SK-N-SH (cell line): ENCODE measurements at regions not wholly inside any gene's neighbourhood (a gene's known extent, or its start where the extent isn't known, plus 50 kb on each side); places are given as distances from the start of the nearest gene placed in this dataset.

Experiments used
- EP300 ChIP-seq, 2 experiments: IDR thresholded peaks; 2 replicates each; pipeline versions ENCODE4 v1.4.0 to v1.6.1; 2012; ENCODE audit warnings: borderline replicate concordance in 1 of 2, low read depth in 1 of 2, low read length in 1 of 2
- EZH2phosphoT487 ChIP-seq: fragments of 200-600 bp; sonication (generic); IDR thresholded peaks from 2 replicates; pipeline ENCODE4 v1.6.1; 2017; ENCODE audit warnings: low read depth, mixed run types, mild to moderate bottlenecking, antibody characterized with exemption, moderate library complexity, borderline replicate concordance
- MAX ChIP-seq: IDR thresholded peaks from 2 replicates; pipeline ENCODE4 v1.4.0; 2012; ENCODE audit warnings: low read depth
- NFIC ChIP-seq: IDR thresholded peaks from 2 replicates; pipeline ENCODE4 v1.4.0; 2012; ENCODE audit warnings: borderline replicate concordance
- POLR2AphosphoS5 ChIP-seq: IDR thresholded peaks from 2 replicates; pipeline ENCODE4 v1.6.1; 2012; ENCODE audit warnings: low read depth, low read length
- REST ChIP-seq: IDR thresholded peaks from 2 replicates; pipeline ENCODE4 v1.6.1; 2012; ENCODE audit warnings: mild to moderate bottlenecking, low read depth, low read length, moderate library complexity
- SMC3 ChIP-seq: IDR thresholded peaks from 2 replicates; pipeline ENCODE4 v1.6.1; 2012; ENCODE audit warnings: low read depth, low read length, improper control_type of control experiment
- TEAD4 ChIP-seq: IDR thresholded peaks from 2 replicates; pipeline ENCODE4 v1.4.0; 2012; ENCODE audit warnings: mild to moderate bottlenecking, borderline replicate concordance; ENCODE audit not compliant: insufficient read depth
- TF ChIP-seq, protein P1 (sequence below): fragments of 200-600 bp; sonication (generic); IDR thresholded peaks from 2 replicates; pipeline ENCODE4 v1.6.1; 2017; ENCODE audit warnings: antibody characterized with exemption, mild to moderate bottlenecking, moderate library complexity

GRCh38 chr2:106581328-106581727, 94.2 kb downstream of the CD8B2 start:
- TF ChIP-seq, protein P1, sequence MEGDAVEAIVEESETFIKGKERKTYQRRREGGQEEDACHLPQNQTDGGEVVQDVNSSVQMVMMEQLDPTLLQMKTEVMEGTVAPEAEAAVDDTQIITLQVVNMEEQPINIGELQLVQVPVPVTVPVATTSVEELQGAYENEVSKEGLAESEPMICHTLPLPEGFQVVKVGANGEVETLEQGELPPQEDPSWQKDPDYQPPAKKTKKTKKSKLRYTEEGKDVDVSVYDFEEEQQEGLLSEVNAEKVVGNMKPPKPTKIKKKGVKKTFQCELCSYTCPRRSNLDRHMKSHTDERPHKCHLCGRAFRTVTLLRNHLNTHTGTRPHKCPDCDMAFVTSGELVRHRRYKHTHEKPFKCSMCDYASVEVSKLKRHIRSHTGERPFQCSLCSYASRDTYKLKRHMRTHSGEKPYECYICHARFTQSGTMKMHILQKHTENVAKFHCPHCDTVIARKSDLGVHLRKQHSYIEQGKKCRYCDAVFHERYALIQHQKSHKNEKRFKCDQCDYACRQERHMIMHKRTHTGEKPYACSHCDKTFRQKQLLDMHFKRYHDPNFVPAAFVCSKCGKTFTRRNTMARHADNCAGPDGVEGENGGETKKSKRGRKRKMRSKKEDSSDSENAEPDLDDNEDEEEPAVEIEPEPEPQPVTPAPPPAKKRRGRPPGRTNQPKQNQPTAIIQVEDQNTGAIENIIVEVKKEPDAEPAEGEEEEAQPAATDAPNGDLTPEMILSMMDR: no peak
- no peak for TF ChIP-seq POLR2AphosphoS5
- no peak for TF ChIP-seq EZH2phosphoT487
- TF ChIP-seq REST: no peak
- TF ChIP-seq EP300 (IDR thresholded peaks at IDR 0.05; ENCODE audit: borderline replicate concordance in 1 of 2, low read depth in 1 of 2, low read length in 1 of 2): no peak
- TF ChIP-seq TEAD4: no peak
- no peak for TF ChIP-seq NFIC
- TF ChIP-seq SMC3: no peak
- no peak for TF ChIP-seq MAX
